ENCODE measurements at regions not wholly inside any gene's neighbourhood (a gene's known extent, or its start where the extent isn't known, plus 50 kb on each side); places are given as distances from the start of the nearest gene placed in this dataset.

DNA sequence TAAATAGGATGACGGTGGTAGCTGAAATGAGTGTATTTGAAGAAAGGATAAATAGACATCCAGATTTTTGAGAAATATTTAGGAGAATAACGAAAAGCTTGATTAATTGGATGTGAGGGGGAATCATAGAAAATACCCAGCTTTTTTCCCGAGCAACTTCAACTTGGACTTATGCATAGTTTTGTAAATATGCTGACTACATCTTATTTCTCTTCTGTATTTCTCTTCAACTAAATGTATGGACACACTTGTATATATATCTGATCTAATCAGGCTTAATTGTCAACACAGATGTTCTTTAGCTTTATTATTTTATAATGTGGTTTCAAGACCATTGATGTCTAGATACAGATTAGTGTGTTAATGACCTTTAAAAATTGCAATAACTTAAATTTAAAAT lies 685.0 kb downstream of the SLITRK1 start:
- no peak for DNase-seq (ENCODE audit: low read depth in 6 of 9, low spot score in 9 of 9)
- no peaks in the 10 kb centered on the region for H3K36me3 ChIP-seq (ENCODE audit: control insufficient read depth in 2 of 2, insufficient read depth in 2 of 2, low read length in 1 of 2)

DNA sequence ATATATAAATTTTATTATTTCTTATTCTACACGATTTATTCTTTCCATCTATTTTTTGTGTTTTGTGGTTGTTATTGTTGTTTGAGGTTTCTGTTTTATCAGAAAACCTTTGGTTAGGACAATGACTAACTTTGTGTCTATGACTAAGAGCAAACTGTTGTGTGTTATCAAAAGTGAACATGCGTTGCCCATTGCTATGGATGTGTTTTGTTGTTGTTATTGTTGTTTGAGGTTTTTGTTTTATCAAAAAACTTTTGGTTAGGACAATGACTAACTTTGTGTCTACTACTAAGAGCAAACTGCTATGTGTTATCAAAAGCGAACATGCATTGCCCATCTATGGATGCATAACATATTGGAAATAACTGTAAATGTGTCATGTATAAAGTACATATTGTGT lies 692.3 kb downstream of the SLITRK1 start:
- WGBS: 77% methylated on average over 3 of the region's 3 CpGs
- DNase-seq (ENCODE audit: low read depth in 6 of 9, low spot score in 9 of 9): no peak
- no peaks in the 10 kb centered on the region for H3K36me3 ChIP-seq (ENCODE audit: control insufficient read depth in 2 of 2, insufficient read depth in 2 of 2, low read length in 1 of 2)
- no peaks in the 10 kb centered on the region for H3K4me1 ChIP-seq (ENCODE audit: control insufficient read depth in 2 of 2, insufficient read depth in 2 of 2, low read length in 2 of 2)
- peaks cover 0 to 7% of the 10 kb centered on the region in 2 donors for H3K9me3 ChIP-seq (ENCODE audit: control insufficient read depth in 2 of 2, insufficient read depth in 1 of 2, low read length in 1 of 2)
- H3K27me3 ChIP-seq (ENCODE audit: control insufficient read depth in 2 of 2, insufficient read depth in 1 of 2, low read length in 1 of 2): no peaks in the 10 kb centered on the region
- H3K4me3 ChIP-seq (ENCODE audit: low read length in 2 of 2): no peak overlapping the region
- H3K27ac ChIP-seq (ENCODE audit: low read depth in 1 of 2, low read length in 1 of 2): no peak overlapping the region

More for the DNA sequence above, 685.0 kb downstream of the SLITRK1 start:
- Histone ChIP-seq H3K27me3 (ENCODE audit: control insufficient read depth in 2 of 2, insufficient read depth in 1 of 2, low read length in 1 of 2) (no peaks in the 10 kb centered on the region), H3K27ac (ENCODE audit: low read depth in 1 of 2, low read length in 1 of 2) (no peak overlapping the region), H3K4me1 (ENCODE audit: control insufficient read depth in 2 of 2, insufficient read depth in 2 of 2, low read length in 2 of 2) (no peaks in the 10 kb centered on the region), H3K9me3 (ENCODE audit: control insufficient read depth in 2 of 2, insufficient read depth in 1 of 2, low read length in 1 of 2) (no peaks in the 10 kb centered on the region), H3K4me3 (ENCODE audit: low read length in 2 of 2) (no peak overlapping the region)
- WGBS: 93% methylated on average over 3 of the region's 3 CpGs

DNA sequence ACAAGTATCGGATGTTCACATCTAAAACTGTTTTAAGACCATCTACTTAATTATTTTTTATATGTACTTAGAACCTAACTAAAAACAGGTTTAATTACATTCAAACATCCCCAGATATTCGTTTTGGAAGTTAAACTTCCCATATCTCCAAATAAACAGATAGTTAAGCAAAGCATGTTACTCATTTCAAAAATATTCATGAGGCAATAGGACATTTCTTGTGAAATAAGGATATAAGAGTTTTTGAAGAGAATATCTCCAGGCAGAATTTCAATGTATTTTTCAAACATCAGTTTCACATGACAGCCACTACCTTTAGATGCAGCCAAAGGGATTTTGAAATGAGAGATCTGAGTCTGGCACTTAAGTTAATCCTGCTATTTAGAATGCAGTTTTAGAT lies 697.5 kb downstream of the SLITRK1 start:
- Histone ChIP-seq H3K4me3 (ENCODE audit: low read length in 2 of 2) (no peak overlapping the region), H3K27ac (ENCODE audit: low read depth in 1 of 2, low read length in 1 of 2) (no peak overlapping the region), H3K36me3 (ENCODE audit: control insufficient read depth in 2 of 2, insufficient read depth in 2 of 2, low read length in 1 of 2) (no peaks in the 10 kb centered on the region), H3K4me1 (ENCODE audit: control insufficient read depth in 2 of 2, insufficient read depth in 2 of 2, low read length in 2 of 2) (no peaks in the 10 kb centered on the region), H3K9me3 (ENCODE audit: control insufficient read depth in 2 of 2, insufficient read depth in 1 of 2, low read length in 1 of 2) (peaks cover 0 to 21% of the 10 kb centered on the region in 2 donors), H3K27me3 (ENCODE audit: control insufficient read depth in 2 of 2, insufficient read depth in 1 of 2, low read length in 1 of 2) (no peaks in the 10 kb centered on the region)
- 81% methylated on average over 2 of the region's 2 CpGs for WGBS
- DNase-seq (ENCODE audit: low read depth in 6 of 9, low spot score in 9 of 9): no peak

DNA sequence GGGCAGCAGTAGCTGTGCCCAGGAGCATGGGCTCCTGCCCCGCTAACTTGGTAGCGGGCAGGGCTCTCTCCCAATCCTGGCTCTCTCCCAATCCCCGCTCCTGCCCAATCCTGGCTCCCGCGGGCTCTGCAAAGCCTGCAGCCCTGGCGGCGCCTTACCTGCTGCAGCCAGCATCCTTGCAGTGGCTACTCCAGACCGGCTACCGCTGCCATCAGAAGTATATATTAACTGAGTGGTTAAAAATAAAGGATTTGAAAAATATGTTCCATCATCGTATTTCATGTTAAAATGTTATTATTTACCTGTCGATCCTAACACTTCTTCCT lies 698.2 kb downstream of the SLITRK1 start:
- Histone ChIP-seq H3K4me3 (ENCODE audit: low read length in 2 of 2) (no peak overlapping the region), H3K36me3 (ENCODE audit: control insufficient read depth in 2 of 2, insufficient read depth in 2 of 2, low read length in 1 of 2) (no peaks in the 10 kb centered on the region), H3K9me3 (ENCODE audit: control insufficient read depth in 2 of 2, insufficient read depth in 1 of 2, low read length in 1 of 2) (peaks cover 0 to 21% of the 10 kb centered on the region in 2 donors), H3K27ac (ENCODE audit: low read depth in 1 of 2, low read length in 1 of 2) (no peak overlapping the region), H3K4me1 (ENCODE audit: control insufficient read depth in 2 of 2, insufficient read depth in 2 of 2, low read length in 2 of 2) (no peaks in the 10 kb centered on the region), H3K27me3 (ENCODE audit: control insufficient read depth in 2 of 2, insufficient read depth in 1 of 2, low read length in 1 of 2) (no peaks in the 10 kb centered on the region)
- DNase-seq (ENCODE audit: low read depth in 6 of 9, low spot score in 9 of 9): no peak
- 97% methylated on average over 11 of the region's 11 CpGs for WGBS

DNA sequence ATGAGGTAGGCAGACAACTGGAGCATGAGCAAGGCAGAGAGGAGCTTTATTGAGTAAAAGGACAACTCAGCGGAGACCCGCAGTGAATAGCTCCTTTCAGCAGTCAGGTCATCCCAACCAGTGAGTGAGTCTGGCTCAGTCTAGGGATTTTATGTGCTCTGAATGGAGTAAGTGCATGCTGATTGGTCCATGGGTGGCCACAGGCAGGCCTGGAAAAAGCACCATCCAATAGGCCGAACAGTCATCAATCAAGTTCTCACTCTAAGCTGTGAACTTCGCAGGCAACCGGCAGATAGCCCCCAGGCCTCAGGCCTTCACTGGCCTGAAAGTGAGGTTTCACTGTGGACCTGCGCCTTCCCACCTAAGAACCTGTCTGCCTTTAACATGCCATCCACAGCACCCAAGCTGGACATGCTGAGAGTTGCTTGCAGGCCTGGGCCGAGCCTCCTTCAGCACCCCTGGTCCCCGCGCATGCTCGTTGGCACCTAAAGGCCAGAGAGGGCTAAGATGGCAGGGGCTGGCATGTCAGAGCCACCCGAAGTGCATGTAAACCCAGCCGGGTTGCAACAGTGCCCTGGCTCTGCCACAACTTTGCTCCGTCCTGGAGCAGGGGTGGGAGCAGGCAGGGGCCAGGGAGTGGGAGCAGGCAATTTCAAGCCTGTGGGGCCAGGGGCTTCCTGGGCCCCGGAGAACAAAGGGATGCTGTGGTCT lies 698.7 kb downstream of the SLITRK1 start:
- H3K4me1 ChIP-seq (ENCODE audit: control insufficient read depth in 2 of 2, insufficient read depth in 2 of 2, low read length in 2 of 2): no peaks in the 10 kb centered on the region
- peaks cover 0 to 21% of the 10 kb centered on the region in 2 donors for H3K9me3 ChIP-seq (ENCODE audit: control insufficient read depth in 2 of 2, insufficient read depth in 1 of 2, low read length in 1 of 2)
- H3K4me3 ChIP-seq (ENCODE audit: low read length in 2 of 2): no peak overlapping the region
- H3K27me3 ChIP-seq (ENCODE audit: control insufficient read depth in 2 of 2, insufficient read depth in 1 of 2, low read length in 1 of 2): no peaks in the 10 kb centered on the region
- no peak for DNase-seq (ENCODE audit: low read depth in 6 of 9, low spot score in 9 of 9)
- H3K27ac ChIP-seq (ENCODE audit: low read depth in 1 of 2, low read length in 1 of 2): no peak overlapping the region
- WGBS: 91% methylated on average over 14 of the region's 14 CpGs
- H3K36me3 ChIP-seq (ENCODE audit: control insufficient read depth in 2 of 2, insufficient read depth in 2 of 2, low read length in 1 of 2): no peaks in the 10 kb centered on the region

DNA sequence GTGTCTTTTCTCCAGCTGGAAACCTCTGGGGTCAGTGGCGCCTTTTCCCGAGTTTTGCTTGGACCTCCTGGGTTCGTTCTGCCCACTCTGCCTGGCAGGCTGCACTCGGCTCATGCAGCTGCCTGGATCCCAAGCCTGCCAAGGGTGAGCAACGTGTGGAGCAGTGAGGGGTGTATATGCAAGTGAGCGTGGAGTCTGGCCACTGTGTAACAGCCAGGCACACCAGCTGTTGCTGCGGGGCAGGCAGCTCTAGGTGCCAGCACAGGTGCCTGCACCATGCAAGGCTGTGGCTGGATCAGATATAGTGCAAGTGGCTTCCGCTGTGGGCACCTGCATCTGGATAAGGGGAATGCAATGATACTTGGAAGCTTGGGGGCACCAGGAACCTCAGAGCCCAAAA lies 699.4 kb downstream of the SLITRK1 start:
- H3K27ac ChIP-seq (ENCODE audit: low read depth in 1 of 2, low read length in 1 of 2): no peak overlapping the region
- H3K9me3 ChIP-seq (ENCODE audit: control insufficient read depth in 2 of 2, insufficient read depth in 1 of 2, low read length in 1 of 2): peaks cover 0 to 19% of the 10 kb centered on the region in 2 donors
- 95% methylated on average over 8 of the region's 8 CpGs for WGBS
- no peaks in the 10 kb centered on the region for H3K36me3 ChIP-seq (ENCODE audit: control insufficient read depth in 2 of 2, insufficient read depth in 2 of 2, low read length in 1 of 2)
- DNase-seq (ENCODE audit: low read depth in 6 of 9, low spot score in 9 of 9): no peak
- no peaks in the 10 kb centered on the region for H3K4me1 ChIP-seq (ENCODE audit: control insufficient read depth in 2 of 2, insufficient read depth in 2 of 2, low read length in 2 of 2)
- no peaks in the 10 kb centered on the region for H3K27me3 ChIP-seq (ENCODE audit: control insufficient read depth in 2 of 2, insufficient read depth in 1 of 2, low read length in 1 of 2)
- no peak overlapping the region for H3K4me3 ChIP-seq (ENCODE audit: low read length in 2 of 2)

DNA sequence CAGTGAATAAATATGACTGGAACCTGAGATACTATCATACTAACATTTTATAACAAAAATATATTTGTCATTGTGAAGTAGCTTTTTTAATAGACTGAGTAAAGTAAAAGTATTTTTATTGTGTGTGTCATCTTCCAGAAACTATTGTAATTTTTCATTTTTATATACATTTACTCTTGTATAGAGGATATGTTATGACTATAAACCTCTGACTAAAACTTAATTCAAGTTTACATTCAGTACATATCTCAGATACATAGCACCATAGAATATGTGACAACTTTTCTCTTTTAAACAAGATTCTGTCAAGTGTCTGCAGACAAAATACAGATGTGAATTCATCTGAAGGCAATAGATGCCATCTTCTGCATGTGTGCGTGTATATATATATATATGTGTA lies 704.3 kb downstream of the SLITRK1 start:
- Histone ChIP-seq H3K27me3 (ENCODE audit: control insufficient read depth in 2 of 2, insufficient read depth in 1 of 2, low read length in 1 of 2) (no peaks in the 10 kb centered on the region), H3K4me3 (ENCODE audit: low read length in 2 of 2) (no peak overlapping the region), H3K4me1 (ENCODE audit: control insufficient read depth in 2 of 2, insufficient read depth in 2 of 2, low read length in 2 of 2) (no peaks in the 10 kb centered on the region), H3K27ac (ENCODE audit: low read depth in 1 of 2, low read length in 1 of 2) (no peak overlapping the region), H3K9me3 (ENCODE audit: control insufficient read depth in 2 of 2, insufficient read depth in 1 of 2, low read length in 1 of 2) (peaks cover 0 to 4% of the 10 kb centered on the region in 2 donors), H3K36me3 (ENCODE audit: control insufficient read depth in 2 of 2, insufficient read depth in 2 of 2, low read length in 1 of 2) (no peaks in the 10 kb centered on the region)
- 0% methylated on average over 1 of the region's 1 CpG for WGBS
- DNase-seq (ENCODE audit: low read depth in 6 of 9, low spot score in 9 of 9): no peak

DNA sequence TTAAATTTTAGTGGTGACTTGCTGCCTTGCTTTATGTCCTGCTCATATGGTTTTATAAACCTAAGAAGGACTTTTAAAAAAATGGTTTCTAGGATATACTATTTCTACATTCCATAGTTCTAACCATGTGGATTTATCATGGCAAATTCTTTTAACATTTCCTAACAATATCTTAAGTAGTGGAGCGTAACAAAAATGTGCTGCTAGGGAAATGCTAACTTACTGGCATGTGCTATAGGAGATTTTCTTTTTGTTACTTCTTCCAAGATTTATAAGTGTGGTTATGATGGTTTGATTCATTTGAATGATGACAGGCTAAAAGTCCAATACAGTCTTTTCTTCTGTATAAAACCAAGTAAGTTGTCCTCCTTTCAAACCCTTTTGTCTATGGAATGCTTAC lies 713.7 kb downstream of the SLITRK1 start:
- Histone ChIP-seq H3K27ac (ENCODE audit: low read depth in 1 of 2, low read length in 1 of 2) (no peak overlapping the region), H3K4me3 (ENCODE audit: low read length in 2 of 2) (no peak overlapping the region), H3K27me3 (ENCODE audit: control insufficient read depth in 2 of 2, insufficient read depth in 1 of 2, low read length in 1 of 2) (no peaks in the 10 kb centered on the region), H3K36me3 (ENCODE audit: control insufficient read depth in 2 of 2, insufficient read depth in 2 of 2, low read length in 1 of 2) (no peaks in the 10 kb centered on the region), H3K4me1 (ENCODE audit: control insufficient read depth in 2 of 2, insufficient read depth in 2 of 2, low read length in 2 of 2) (no peaks in the 10 kb centered on the region), H3K9me3 (ENCODE audit: control insufficient read depth in 2 of 2, insufficient read depth in 1 of 2, low read length in 1 of 2) (peaks cover 0 to 6% of the 10 kb centered on the region in 2 donors)
- no peak for DNase-seq (ENCODE audit: low read depth in 6 of 9, low spot score in 9 of 9)
- WGBS: 89% methylated on average over 1 of the region's 1 CpG

DNA sequence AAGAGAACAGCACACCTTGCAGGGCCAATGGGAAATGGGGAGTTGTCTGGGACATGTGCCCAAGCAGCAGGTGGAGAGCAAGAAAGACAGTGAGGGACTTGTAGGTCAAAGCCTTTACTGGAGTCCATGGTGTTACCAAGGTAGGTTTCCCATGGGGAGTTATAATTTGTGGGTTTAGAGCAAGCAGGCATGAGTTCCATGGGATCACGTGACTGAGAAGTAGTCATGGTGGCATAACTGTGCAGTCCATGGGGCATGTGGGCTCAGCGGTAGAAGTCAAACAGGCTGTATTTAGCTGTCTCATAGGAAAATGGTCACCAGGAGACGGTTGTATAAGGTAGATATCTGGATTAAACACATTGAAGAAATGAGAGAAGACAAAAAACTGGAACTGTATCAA lies 715.1 kb downstream of the SLITRK1 start:
- Histone ChIP-seq H3K9me3 (ENCODE audit: control insufficient read depth in 2 of 2, insufficient read depth in 1 of 2, low read length in 1 of 2) (peaks cover 0 to 6% of the 10 kb centered on the region in 2 donors), H3K27me3 (ENCODE audit: control insufficient read depth in 2 of 2, insufficient read depth in 1 of 2, low read length in 1 of 2) (no peaks in the 10 kb centered on the region), H3K36me3 (ENCODE audit: control insufficient read depth in 2 of 2, insufficient read depth in 2 of 2, low read length in 1 of 2) (no peaks in the 10 kb centered on the region), H3K4me1 (ENCODE audit: control insufficient read depth in 2 of 2, insufficient read depth in 2 of 2, low read length in 2 of 2) (no peaks in the 10 kb centered on the region), H3K4me3 (ENCODE audit: low read length in 2 of 2) (no peak overlapping the region), H3K27ac (ENCODE audit: low read depth in 1 of 2, low read length in 1 of 2) (no peak overlapping the region)
- 93% methylated on average over 3 of the region's 3 CpGs for WGBS
- DNase-seq (ENCODE audit: low read depth in 6 of 9, low spot score in 9 of 9): no peak

DNA sequence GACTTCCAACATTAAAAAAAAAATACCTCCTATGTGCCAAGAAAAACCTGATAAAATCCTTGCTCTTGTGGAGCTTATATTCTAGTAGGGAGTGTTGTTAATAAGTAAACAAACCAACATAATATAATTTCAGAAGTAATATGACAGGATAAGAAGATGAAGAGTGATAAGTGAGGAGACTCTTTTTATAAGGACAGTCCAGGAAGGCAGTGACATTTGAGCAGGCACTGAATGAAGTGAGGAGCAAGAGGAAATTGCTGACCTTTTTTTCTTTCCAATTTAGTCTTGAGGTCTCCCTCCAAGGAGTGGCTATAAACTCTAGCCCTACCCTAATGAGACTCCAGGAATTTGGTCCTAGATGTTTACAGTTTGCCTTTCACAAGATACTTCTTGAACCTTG lies 715.7 kb downstream of the SLITRK1 start:
- Histone ChIP-seq H3K27me3 (ENCODE audit: control insufficient read depth in 2 of 2, insufficient read depth in 1 of 2, low read length in 1 of 2) (no peaks in the 10 kb centered on the region), H3K4me1 (ENCODE audit: control insufficient read depth in 2 of 2, insufficient read depth in 2 of 2, low read length in 2 of 2) (no peaks in the 10 kb centered on the region)

More for the DNA sequence above, 715.7 kb downstream of the SLITRK1 start:
- Histone ChIP-seq H3K36me3 (ENCODE audit: control insufficient read depth in 2 of 2, insufficient read depth in 2 of 2, low read length in 1 of 2) (no peaks in the 10 kb centered on the region), H3K9me3 (ENCODE audit: control insufficient read depth in 2 of 2, insufficient read depth in 1 of 2, low read length in 1 of 2) (peaks cover 0 to 6% of the 10 kb centered on the region in 2 donors), H3K27ac (ENCODE audit: low read depth in 1 of 2, low read length in 1 of 2) (no peak overlapping the region), H3K4me3 (ENCODE audit: low read length in 2 of 2) (no peak overlapping the region)
- no peak for DNase-seq (ENCODE audit: low read depth in 6 of 9, low spot score in 9 of 9)

All from thymus (tissue), 11 donors.